GM21529 (cell line): ENCODE measurements at regions not wholly inside any gene's neighbourhood (a gene's known extent, or its start where the extent isn't known, plus 50 kb on each side); places are given as distances from the start of the nearest gene placed in this dataset.

Experiments
- ATAC-seq: cut with Tn5 transposase; IDR thresholded peaks from one replicate; pipeline ENCODE4 v1.9.1; 2021; ENCODE audit not compliant: unreplicated experiment

- no peak for ATAC-seq
Observed at GRCh38 chr2:18800240-18800971, 211.0 kb upstream of the NT5C1B start.

- ATAC-seq, result no peak
Observed at GRCh38 chr2:18799397-18799796, 210.0 kb upstream of the NT5C1B start.

- ATAC-seq, result no peak
Observed at GRCh38 chr2:18797133-18797845, 207.9 kb upstream of the NT5C1B start.

- no peak for ATAC-seq
Observed at GRCh38 chr2:18795906-18796305, 206.5 kb upstream of the NT5C1B start.

- no peak for ATAC-seq
Observed at GRCh38 chr2:18792684-18793083, 203.3 kb upstream of the NT5C1B start.

GRCh38 chr2:18792226-18792629 lies 202.9 kb upstream of the NT5C1B start:
- no peak for ATAC-seq

GRCh38 chr2:18791172-18791797 lies 201.9 kb upstream of the NT5C1B start:
- ATAC-seq, result no peak

- ATAC-seq, result no peak
Observed at GRCh38 chr2:18790509-18791171, 201.3 kb upstream of the NT5C1B start.

GRCh38 chr2:18788592-18788991 lies 199.2 kb upstream of the NT5C1B start:
- ATAC-seq, result no peak

GRCh38 chr2:18787726-18788125 lies 198.4 kb upstream of the NT5C1B start:
- no peak for ATAC-seq

- no peak for ATAC-seq
Observed at GRCh38 chr2:18784245-18784644, 194.9 kb upstream of the NT5C1B start.

GRCh38 chr2:18781541-18782280 lies 192.3 kb upstream of the NT5C1B start:
- ATAC-seq, result no peak

- no peak for ATAC-seq
Observed at GRCh38 chr2:18777250-18777812, 188.0 kb upstream of the NT5C1B start.

- no peak for ATAC-seq
Observed at GRCh38 chr2:18771212-18771611, 181.8 kb upstream of the NT5C1B start.

GRCh38 chr2:18763338-18763737 lies 174.0 kb upstream of the NT5C1B start:
- no peak for ATAC-seq

- ATAC-seq, result no peak
Observed at GRCh38 chr2:18762667-18763066, 173.3 kb upstream of the NT5C1B start.

- no peak for ATAC-seq
Observed at GRCh38 chr2:18754286-18754685, 164.9 kb upstream of the NT5C1B start.

GRCh38 chr2:18753722-18754121 lies 164.4 kb upstream of the NT5C1B start:
- no peak for ATAC-seq

GRCh38 chr2:18752667-18753422 lies 163.5 kb upstream of the NT5C1B start:
- ATAC-seq, result peak; percentile 44

GRCh38 chr2:18752022-18752493 lies 162.7 kb upstream of the NT5C1B start:
- ATAC-seq, result no peak
